ENCODE measurements at regions not wholly inside any gene's neighbourhood (a gene's known extent, or its start where the extent isn't known, plus 50 kb on each side); places are given as distances from the start of the nearest gene placed in this dataset.

DNA sequence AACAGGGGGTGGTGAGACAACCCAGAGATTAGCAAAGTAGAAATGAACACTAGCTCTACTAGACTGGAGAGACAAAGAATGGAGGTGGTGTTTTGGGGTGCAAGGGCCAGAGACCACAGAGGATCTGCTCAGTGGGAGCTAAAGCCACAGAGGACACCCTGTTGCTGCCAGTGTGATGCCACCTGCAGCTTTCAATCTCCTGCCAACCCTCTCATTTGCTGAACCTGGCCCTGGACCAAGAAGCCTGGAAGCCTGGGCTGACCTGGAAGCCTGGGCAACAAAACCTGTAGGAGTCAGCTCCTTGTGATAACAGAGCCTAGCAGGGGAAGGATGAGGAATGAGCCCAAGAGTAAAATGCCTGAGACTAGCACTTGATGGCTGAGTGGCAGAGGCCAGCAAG, 81.1 kb upstream of the ADO start:
- DNase-seq = no peak

DNA sequence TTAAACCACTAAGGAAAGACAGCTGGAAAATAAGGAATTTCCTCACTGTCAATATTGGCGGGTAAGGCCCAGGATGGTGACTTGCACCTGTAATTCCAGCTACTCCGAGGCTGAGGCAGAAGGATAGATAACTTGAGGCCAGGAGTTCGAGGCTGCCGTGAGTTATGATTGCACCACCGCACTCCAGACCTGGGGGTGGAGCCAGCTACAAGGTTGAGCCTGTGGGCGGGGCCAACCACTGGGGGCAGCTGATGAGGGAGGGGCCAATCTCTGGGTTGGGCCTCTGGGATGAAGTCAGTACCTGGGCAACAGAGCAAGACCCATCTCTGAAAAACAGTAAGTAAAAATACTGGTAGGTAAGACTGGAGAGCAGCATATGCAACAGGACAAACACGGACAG, 80.1 kb upstream of the ADO start:
- no peak for DNase-seq

DNA sequence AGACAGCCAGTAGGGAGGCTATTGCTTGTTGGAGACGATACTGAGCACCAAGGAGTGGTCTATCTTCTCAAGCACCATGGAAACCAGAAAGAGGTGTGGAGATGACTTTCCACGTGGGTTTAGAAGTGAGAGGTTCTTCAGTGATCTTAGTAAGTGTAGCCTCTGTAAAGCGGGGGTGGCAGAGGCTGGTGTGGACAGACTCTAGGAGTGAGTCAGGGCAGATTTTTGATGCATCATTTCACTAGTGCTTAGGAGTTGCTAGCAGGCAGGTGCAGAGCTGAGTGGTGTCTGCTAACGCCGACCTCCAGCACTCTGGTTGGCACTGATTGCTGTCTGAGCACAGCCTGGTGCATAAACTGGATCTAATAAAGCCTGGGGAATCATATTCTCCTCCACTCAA, 78.4 kb upstream of the ADO start:
- DNase-seq = no peak

DNA sequence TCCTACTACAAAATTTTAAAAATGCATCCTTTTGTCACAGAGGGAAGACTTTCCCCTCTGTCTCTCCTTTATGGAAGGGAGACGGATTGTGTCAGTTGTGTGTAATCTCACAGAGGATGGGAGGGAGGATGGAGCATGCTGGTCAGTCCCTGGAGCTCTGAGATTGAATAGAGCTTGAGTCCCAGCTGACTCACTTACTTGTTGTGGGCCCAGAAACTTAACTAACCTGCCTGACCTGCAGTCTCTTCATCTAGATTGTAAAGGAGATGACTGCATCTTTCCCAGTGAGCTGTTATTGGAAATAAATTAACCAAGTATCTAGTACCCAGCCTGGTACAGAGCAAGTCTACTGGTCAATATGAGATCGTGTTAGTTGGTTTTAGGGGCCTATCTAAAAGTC, 77.9 kb upstream of the ADO start:
- DNase-seq = no peak

DNA sequence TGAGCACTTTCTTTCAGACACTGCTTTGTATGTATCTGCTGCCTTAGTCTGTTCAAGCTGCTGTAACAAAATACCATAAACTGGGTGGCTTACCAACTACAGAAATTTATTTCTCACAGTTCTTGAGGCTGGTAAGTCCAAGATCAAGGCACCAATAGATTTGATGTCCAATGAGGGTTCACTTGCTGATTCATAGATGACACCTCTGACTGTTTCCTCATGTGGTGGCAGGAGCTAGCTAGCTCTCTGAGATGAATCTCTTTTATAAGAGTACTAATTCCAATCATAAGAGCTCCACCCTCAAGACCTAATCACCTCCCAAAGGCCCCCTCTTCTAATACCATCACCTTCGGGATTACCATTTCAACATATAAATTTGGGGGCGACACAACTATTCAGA, 76.6 kb upstream of the ADO start:
- no peak for DNase-seq

DNA sequence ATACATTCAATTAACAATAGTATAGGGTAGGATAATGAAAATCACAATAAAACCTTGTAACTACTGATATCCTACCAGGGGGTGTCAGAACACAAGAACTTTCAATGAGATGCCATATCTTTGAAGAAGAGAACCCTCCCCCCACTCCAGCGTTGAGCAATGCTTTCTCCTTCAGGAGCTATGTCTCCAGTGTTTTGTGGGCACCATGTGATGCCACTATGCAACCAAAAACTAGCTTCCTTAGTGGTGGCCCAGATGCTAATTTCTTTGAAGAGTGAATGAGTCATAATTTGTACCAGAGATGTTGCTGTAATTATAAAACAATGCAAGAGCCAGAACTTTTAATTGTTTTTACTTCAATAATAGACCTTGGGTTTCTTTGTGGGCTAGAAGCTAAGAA, 76.0 kb upstream of the ADO start:
- no peak for DNase-seq

DNA sequence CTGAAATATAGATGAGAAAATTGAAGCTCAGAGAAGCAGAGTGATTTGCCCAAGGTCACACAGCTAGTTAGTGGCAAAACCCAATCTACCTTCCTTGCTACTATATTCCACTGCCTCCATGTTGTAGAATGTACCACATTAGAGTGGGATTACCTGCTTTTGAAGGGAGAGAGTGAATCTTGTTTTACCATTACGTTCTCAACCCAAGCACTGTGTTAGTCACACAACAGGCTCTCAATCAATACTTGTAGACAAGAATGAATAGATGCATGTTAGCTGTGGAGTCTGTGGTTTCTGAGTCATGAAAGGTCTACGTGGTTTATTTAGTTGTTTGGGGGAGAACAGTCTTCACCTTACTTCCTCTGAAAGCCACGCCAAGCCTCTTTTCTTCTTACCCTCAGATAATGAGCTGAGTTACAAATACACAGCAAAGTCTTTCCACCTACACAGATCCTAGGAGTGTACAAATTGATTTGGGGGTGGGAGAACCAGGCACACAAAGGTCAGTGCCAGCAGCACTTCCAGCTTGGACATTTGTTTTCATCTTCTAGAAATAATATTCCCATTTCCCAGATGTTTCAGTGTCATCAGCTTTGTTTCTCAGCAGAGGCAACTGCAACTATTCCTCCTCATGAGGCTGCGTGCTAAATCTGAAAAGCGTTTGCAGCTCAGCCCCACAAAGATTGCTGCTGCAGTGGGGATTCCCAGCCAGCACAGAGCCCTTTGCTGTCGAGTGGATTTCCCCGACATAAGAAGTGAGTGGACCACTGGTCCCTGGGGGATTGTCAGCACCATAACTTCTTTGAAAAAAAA, 71.5 kb upstream of the ADO start:
- DNase-seq = peak; percentile 23

DNA sequence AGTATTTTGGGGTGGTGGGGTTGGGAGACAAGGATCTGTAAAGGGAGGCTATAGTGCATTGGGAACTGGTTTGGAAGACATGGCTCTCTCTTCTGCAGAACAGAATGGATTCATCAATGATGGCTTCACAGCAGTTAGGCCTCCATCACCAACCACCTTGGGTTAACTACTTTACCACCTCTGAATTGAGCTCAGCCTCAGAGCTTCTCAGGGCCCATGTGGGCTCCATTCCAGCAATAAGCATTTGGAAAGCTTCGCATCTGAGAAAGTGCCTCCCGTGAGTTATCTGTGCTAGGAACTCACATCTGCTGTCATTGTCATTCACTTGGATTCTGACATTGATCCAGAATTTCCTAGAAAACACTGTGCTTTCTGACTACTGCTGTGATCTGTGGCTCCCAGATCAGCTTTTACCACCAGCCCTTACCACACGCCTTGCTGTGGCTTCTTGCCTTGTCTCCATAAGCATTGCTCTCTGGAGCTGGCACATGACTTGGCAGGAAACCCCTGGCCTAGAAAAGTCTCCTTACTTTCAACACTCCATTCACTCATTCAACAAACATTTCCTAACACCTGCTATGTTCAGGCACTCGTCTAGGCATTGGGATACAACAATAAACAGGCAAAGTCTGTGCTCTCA, 70.7 kb upstream of the ADO start:
- DNase-seq = no peak

DNA sequence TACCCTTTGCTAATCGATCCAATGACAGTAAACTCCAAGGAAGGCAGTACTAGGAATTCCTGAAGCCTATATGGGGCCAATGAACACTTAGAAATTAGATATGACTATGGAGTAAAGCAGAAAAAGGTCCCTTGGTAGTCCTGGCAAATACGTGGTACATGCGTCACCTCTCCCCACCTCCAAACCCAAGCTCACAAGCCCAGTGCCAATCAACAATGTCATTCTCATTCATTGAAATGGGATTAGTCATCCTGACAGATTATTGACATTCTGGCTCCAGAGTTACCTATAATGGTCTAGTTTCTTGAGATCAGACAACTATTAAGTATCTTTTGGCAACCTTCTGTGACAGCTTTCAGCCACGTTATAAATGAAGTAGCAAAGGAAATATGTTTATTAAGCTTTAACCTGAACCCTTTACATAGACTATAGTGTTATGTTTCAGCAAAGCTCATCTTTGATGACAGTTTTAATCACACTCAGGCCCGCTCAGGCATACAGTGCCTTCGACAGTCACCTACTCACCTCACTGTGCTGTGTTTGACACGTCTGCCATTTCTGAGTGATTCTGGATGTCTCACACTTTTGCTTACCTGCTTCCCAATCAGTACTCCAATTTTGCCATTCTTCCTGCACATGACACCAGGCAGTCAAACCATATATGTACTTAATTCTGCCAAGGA, 69.6 kb upstream of the ADO start:
- no peak for DNase-seq

DNA sequence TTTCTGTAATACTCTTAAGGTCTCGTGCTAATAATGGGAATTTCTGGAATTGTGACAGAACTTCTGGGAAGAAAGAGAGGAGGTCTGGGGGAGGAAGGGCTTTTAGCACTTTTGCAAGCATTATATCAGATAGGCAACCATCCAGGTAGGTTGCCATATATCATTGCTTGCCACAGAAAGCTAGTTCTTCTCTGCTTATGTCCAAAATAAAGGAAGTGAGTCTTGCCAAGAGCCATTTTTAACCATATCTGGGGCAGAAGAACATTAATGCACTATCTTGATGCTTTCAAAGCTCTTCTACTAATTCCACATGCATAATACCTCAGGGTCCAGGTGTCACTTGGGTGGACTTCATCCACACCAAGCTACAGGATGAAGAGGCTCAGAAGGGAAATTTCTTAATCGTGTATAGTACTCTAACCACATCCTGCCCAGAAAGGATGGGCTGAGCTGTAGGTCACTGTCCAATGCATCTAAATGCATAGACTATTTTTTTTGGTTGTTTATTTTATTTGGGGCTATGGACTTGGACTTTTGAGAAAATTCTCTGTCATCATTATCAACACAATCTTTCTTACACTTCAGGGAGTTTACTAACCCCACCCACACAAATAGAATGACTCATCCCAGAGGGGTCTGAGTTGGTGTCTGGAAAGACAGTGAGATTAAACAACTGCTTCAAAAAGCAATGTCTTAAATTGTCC, 68.9 kb upstream of the ADO start:
- no peak for DNase-seq

DNA sequence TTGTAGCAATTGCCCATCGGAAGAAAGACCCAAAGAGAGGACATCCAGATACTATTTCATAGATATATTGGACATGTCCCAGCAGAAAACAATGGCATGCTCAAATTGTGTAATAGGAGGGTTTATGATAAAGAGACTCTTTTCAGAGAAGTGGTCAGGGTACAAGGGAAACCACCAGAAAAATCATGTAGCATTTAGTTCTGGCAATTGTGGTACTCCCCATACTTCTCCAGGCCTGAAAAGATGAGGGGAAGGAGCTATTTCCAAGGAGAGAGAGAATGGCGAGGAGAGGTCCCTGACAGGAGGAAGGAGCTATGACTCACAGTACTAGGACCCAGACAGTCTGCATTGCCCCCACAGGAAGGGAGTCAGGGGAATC, 68.4 kb upstream of the ADO start:
- DNase-seq = no peak

DNA sequence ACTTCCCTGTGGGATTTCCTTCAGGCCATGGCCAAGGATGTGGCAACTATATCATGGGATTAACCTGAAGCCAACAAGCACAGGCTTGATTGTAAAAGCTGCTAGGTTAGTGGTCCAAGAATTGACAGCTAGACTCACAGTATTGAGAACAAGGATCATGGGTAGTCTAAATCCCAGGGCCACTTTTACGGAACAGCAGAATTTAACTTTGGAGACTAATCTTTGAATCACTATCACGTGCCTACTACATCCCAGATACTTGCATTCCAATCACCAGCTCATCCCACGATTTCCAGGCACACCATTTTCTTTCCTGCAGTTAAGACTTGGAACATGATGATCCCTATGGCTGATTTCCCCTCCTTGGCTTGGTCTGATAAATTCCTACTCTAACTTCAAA, 65.6 kb upstream of the ADO start:
- no peak for DNase-seq

DNA sequence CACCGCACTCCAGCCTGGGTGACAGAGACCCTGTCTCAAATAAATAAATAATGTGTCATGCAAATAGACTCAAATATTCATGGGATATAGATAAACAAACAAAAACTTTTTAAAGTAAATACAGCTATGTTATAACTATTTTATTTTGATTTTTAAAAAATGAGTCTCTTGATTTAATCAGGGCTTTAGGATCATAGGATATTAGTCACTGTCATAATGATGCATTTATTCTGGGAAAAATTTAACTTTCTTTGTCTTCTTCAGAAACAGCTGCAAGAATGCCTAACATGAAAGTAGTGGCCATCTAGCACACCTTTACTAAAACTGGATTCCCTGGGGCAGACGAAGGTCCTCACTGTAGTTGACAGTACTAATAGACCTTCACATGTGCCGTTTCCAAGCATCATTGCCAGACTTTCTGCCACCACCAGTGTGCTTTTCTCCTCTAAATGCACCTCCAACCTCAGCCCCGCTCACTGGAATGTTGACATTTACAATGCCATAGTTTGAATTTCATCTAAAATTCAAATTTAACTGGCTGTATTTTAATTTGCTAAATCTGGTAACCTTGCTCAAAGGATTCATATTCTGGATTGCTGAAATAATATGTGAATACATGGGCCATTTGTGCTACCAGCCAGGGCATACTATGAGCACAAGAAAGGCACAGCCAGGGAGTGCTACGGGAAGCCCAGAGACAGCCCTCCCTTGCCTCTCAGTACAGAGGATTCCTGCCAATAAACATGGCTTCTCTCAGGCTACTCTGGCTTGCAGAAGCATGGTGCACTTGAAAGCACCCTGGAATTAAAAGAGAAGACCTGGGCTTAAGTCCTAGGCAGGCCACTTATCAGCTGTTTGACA, 63.4 kb upstream of the ADO start:
- no peak for DNase-seq

DNA sequence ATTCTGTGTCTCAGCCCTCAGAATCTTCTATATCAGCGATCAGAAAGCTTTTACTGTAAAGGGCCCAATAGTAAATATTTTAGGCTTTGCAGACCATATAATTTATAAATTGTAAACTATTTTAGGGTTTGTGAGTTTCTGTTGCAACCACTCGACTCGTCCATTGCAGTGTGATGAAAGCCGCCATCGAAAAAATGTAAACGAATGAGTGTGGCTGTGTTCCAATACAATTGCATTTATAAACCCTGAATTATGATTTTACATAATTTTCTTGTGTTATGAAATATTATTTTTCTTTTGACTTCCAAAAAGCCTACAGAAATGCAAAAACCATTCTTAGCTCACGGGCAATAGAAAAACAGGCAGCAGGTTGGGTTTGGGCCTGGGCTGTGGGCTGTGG, 62.5 kb upstream of the ADO start:
- no peak for DNase-seq

DNA sequence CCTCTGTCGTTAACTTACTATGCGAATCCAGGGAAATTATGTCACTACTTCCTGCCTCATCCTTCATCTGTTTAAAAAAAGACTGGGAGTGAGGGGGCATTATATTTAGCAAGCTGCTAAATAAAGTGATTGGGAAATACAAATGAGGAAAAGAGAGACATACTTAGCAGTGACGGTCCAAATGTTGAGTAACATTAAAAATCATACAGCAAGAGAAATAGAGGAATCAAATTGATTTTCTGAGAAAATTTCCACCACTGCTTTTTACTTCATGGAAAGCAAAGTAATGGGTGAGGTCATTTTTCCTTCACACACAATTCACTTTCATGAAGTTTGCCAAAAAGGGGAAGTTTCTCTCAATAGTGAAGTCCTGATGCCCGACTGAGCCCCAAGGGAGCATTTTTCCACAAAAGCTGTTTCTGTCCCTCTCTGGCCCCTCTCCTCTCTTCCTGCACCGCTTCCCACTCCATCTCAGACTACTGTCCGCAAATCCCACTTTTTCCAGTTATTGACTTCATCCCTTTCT, 61.9 kb upstream of the ADO start:
- peak; percentile 15 for DNase-seq

DNA sequence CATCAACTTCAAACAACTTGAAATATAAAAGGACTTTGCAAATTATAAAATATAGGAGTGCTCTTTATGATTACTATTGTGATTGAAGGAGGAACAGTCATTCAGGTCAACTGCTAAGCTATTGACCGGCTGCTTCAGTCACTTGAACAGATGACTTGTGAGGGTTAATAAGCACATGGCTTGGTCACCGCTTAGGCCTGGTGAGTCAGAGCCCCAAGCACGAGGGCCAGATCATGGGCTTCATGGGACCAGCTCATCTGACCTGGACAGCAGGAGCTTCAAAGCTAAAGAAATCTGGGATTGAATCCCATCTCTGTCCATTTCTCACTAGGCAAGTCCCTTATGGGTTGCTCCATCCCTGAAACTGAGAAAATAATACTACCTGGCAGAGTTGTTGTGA, 60.4 kb upstream of the ADO start:
- no peak for DNase-seq

DNA sequence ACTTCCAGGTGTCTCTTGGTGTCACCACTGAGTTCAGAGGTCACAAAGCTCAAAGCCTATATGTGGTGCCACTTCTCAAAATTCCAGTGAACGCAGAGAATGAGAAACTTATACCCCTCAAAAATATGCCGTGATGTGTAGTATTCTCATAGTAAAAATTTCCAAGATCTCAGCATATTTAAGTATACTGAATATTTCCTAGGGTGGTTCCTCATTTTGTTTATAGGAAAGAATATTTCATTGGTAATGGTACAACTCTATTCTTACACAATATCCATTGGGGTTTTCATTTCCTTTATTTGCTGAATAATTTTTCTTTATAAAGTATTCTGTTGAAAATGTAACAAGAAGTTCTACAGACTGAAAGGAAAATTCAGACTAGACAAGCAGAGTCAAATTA, 58.9 kb upstream of the ADO start:
- DNase-seq = no peak

DNA sequence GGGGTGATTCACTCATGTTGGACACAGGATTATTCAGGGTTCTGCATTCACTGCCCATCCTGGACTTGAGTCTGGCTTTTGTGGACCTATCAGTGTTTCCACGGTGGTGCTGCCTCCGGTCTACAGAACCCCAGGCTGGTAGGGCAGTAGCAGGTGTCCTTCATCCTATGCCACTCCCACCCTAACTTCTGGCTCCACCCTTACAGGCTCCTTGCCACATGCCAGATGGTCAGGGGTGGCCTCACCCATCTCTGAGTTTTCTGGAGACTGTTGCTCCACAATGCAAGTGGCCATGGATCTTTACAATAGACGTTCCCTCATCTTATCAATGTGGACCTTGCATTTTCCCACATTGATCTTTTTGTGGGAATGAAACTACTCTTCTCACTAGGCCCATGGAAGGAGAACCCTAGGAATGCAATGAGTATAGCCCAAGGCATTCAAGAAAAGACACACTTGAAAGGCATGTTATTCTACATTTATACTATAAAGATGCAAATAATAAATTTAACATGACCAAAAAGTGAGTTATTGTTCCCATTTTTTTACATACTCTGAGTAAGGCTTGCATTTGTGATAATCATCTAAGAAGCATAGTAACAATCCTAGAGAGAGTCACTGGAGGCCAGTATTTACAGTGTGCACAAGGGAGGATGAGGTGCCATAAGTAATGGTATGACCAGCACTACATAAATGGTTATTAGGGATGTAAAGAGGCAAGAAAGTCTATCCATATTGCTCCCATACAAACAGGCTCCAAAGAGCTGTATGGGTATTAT, 57.4 kb upstream of the ADO start:
- DNase-seq = no peak

DNA sequence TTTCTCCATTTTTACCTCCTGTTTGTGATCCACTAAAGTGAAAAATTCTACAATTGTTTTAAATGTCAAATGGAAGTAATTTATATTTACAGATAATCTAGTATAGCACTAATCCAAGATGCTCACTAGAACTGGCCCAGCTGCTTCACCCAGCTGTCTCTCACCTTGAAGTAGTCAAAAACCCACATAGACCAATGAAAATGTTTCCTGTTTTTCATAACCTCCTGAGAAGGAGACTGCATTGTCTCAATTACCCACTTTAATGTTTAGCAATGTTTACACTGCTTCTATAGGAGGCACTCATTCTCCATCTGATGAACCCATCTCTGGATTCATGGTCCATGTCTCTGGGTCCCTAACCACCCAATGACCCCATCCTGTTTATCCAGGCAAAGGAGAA, 56.1 kb upstream of the ADO start:
- DNase-seq = no peak

DNA sequence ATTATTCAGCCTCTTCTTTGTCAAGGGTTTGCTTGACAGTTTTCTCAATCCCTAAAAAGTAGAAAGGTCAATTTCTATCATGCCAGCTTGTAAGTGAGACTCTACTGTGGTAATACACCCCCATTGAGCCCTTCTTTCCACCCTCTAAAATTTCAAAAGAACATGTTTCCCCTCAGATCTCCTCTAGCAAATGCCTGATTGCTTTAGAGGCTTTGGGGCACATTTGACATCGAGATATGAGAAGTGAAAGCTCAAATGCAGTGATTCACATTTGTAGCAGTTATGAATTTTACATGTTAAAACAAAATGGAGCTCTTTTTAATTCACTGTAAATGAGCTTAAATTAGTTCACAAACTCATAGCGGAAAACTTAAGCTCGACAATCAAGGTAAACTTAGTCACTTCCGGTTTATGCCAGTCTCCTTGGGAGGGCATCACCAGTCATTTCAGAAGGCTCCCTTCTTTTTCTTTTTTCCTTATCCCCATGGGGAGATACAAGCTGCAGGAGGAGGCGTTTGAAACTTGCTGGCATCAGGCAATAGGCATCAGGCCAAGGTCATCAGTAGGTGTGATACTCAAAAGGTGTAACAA, 55.3 kb upstream of the ADO start:
- DNase-seq = no peak

Data from KG1 (cell line).